ENCODE measurements at regions not wholly inside any gene's neighbourhood (a gene's known extent, or its start where the extent isn't known, plus 50 kb on each side); places are given as distances from the start of the nearest gene placed in this dataset.

GRCh38 chr2:2484301-2484700 lies 153.2 kb upstream of the MYT1L start:
- CTCF ChIA-PET: no interaction called here
- H3K36me3 ChIP-seq (ENCODE audit: control insufficient read depth in 2 of 2, insufficient read depth in 2 of 2, low read length in 1 of 2): no peaks in the 10 kb centered on the region
- RAD21 ChIA-PET (ENCODE audit: unreplicated experiment): no interaction called here
- 42% methylated on average over 8 of the region's 8 CpGs for WGBS (ENCODE audit: insufficient coverage, insufficient replicate concordance, low lambda C conversion rate, missing lambda C conversion rate)
- H3K9ac ChIP-seq (ENCODE audit: control insufficient read depth, insufficient read depth, low read length): no peak overlapping the region
- in situ Hi-C loops (cut with MboI) (no loop called here), intact Hi-C loops (cut with micrococcal nuclease; ENCODE audit: unreplicated experiment) (no loop called here)
- H3K27ac ChIP-seq (ENCODE audit: control insufficient read depth, insufficient read depth): no peak overlapping the region
- no peaks in the 10 kb centered on the region for H4K20me1 ChIP-seq (ENCODE audit: control insufficient read depth, insufficient read depth)
- POLR2A ChIA-PET: no interaction called here
- no peaks in the 10 kb centered on the region for H3K9me3 ChIP-seq (replicated peaks; ENCODE audit: control insufficient read depth, insufficient read depth, low read length)
- ATAC-seq: no peak
- SMC1A ChIA-PET (ENCODE audit: uncharacterized antibody, unreplicated experiment): no interaction called here
- BruUV-seq (replicated peaks): no TSS peak
- no peak overlapping the region for H3K4me3 ChIP-seq
- no peak overlapping the region for H3K4me2 ChIP-seq (ENCODE audit: control insufficient read depth, insufficient read depth)
- TF ChIP-seq CHD4 (IDR thresholded peaks at IDR 0.05) (no peak), NFYA (IDR thresholded peaks at IDR 0.05; ENCODE audit: borderline replicate concordance, low read depth, low read length) (no peak), REST (IDR thresholded peaks at IDR 0.05; ENCODE audit: low read depth, low read length) (no peak), KAT2A (conservative IDR thresholded peaks at IDR 0.05; ENCODE audit: control insufficient read depth, low read depth, low read length) (no peak), CREB1 (IDR thresholded peaks at IDR 0.05; ENCODE audit: low read depth) (no peak), LARP7 (IDR thresholded peaks at IDR 0.05) (no peak), CHD1 (IDR thresholded peaks at IDR 0.05; ENCODE audit: low read depth, low read length) (no peak), ZBTB4 (CRISPR knock-in tag; IDR thresholded peaks at IDR 0.05) (no peak), CEBPB (IDR thresholded peaks at IDR 0.05; ENCODE audit: borderline replicate concordance in 1 of 2, low read depth in 2 of 2, low read length in 2 of 2) (no peak), ZNF384 (IDR thresholded peaks at IDR 0.05; ENCODE audit: borderline replicate concordance, low read depth, low read length) (no peak), NRF1 (conservative IDR thresholded peaks at IDR 0.05; ENCODE audit: low read depth, low read length) (no peak), TAF1 (IDR thresholded peaks at IDR 0.05; ENCODE audit: borderline replicate concordance, low read depth, low read length) (no peak)
- H3K4me1 ChIP-seq (ENCODE audit: control insufficient read depth, insufficient read depth, low read length): no peaks in the 10 kb centered on the region
- no peak overlapping the region for H2AFZ ChIP-seq (ENCODE audit: control insufficient read depth, low read depth, low read length)
- no peak for DNase-seq (ENCODE audit: low read depth, low spot score)
- H3K27me3 ChIP-seq (replicated peaks in 1 of 2; ENCODE audit: control insufficient read depth in 2 of 2, insufficient read depth in 2 of 2, low read length in 1 of 2): no peaks in the 10 kb centered on the region
- H3K79me2 ChIP-seq (ENCODE audit: control insufficient read depth, insufficient read depth, low read length): no peaks in the 10 kb centered on the region
- FAIRE-seq: no peak

All from GM12878 (cell line).